Left ventricle myocardium inferior (tissue), 1 donor: ENCODE measurements at regions not wholly inside any gene's neighbourhood (a gene's known extent, or its start where the extent isn't known, plus 50 kb on each side); places are given as distances from the start of the nearest gene placed in this dataset.
A peak's percentile ranks its signal among the peaks of the same experiment; 100 is the strongest.

Source experiments
- DNase-seq: peaks from one replicate; pipeline ENCODE4 v3.0.0-alpha.2; 2020
- H3K27ac ChIP-seq: fragments of 200-600 bp; replicated peaks from 2 replicates; pipeline ENCODE4 v1.8.0; 2021
- H3K27me3 ChIP-seq: fragments of 200-600 bp; 2 replicates; pipeline ENCODE4 v1.8.0; 2021; ENCODE audit warnings: low read depth
- H3K36me3 ChIP-seq: fragments of 200-600 bp; 2 replicates; pipeline ENCODE4 v1.8.0; 2021
- H3K4me1 ChIP-seq: fragments of 200-600 bp; 2 replicates; pipeline ENCODE4 v1.8.0; 2021
- H3K4me3 ChIP-seq: fragments of 200-600 bp; 2 replicates; pipeline ENCODE4 v1.8.0; 2021; ENCODE audit warnings: mild to moderate bottlenecking, moderate library complexity
- H3K9me3 ChIP-seq: fragments of 200-600 bp; replicated peaks from 2 replicates; pipeline ENCODE4 v1.8.0; 2021
- intact Hi-C: fragments of 100-400 bp; cut with micrococcal nuclease; formaldehyde crosslinking; loops from one replicate; pipeline ENCODE4 v1.11.0; 2022
- TF ChIP-seq, protein P1 (sequence below): fragments of 200-600 bp; IDR thresholded peaks from 2 replicates; pipeline ENCODE4 v1.8.0; 2021; ENCODE audit warnings: antibody characterized with exemption, mild to moderate bottlenecking, borderline replicate concordance
- donor health status: DM: no; HTN: yes; CAD: no; lungs with severe emphysema.

DNA sequence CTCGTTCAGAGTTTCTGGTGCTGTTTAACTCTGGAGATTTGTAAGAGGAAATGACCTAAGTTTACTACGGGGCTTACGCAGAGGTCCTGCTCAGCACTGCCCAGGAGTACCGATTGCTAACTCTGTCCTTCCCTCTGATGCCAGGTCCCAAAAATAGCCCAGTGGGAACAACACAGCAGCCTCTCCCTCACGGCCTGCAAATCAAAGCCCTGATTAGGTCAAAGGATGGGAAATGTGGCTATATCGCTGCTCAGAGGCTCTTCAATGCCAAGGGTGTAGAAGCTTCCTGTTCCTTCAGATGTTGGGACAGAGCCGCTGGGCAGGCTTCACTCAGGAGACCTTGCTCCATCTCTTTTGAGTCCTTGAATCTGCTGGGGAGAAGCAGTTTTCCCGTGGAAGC is 174.2 kb upstream of the KCNJ16 start:
- intact Hi-C loops: no loop called here
- DNase-seq: no peak

DNA sequence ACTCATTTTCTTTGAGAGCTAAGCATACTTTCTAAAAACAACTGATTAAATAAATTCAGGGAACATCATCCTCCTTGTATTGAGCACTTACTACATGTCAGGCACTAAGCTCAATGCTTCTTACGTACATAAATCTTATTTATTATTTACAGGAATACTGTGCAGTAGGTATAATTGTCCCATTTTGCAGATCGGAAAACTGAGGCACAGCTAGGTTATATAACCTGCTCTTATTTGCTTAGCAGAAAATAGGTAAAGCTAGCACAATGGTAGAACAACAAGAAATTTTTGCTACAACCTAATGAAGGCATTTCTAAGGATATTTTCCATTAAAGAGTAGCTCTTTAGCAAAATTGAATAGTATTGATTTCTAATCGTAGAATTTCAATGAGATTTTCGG is 168.7 kb upstream of the KCNJ16 start:
- no peaks in the 10 kb centered on the region for H3K27me3 ChIP-seq
- no peaks in the 10 kb centered on the region for H3K36me3 ChIP-seq
- H3K4me3 ChIP-seq: no peak overlapping the region
- intact Hi-C loops: no loop called here
- DNase-seq: no peak
- peaks cover 10% of the 10 kb centered on the region for H3K4me1 ChIP-seq
- no peaks in the 10 kb centered on the region for H3K9me3 ChIP-seq
- no peak overlapping the region for H3K27ac ChIP-seq
- TF ChIP-seq, protein P1, sequence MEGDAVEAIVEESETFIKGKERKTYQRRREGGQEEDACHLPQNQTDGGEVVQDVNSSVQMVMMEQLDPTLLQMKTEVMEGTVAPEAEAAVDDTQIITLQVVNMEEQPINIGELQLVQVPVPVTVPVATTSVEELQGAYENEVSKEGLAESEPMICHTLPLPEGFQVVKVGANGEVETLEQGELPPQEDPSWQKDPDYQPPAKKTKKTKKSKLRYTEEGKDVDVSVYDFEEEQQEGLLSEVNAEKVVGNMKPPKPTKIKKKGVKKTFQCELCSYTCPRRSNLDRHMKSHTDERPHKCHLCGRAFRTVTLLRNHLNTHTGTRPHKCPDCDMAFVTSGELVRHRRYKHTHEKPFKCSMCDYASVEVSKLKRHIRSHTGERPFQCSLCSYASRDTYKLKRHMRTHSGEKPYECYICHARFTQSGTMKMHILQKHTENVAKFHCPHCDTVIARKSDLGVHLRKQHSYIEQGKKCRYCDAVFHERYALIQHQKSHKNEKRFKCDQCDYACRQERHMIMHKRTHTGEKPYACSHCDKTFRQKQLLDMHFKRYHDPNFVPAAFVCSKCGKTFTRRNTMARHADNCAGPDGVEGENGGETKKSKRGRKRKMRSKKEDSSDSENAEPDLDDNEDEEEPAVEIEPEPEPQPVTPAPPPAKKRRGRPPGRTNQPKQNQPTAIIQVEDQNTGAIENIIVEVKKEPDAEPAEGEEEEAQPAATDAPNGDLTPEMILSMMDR: no peak

More for the DNA sequence above, 174.2 kb upstream of the KCNJ16 start:
- Histone ChIP-seq H3K9me3 (no peaks in the 10 kb centered on the region), H3K4me3 (no peak overlapping the region), H3K36me3 (no peaks in the 10 kb centered on the region), H3K27me3 (no peaks in the 10 kb centered on the region), H3K4me1 (peaks cover 11% of the 10 kb centered on the region), H3K27ac (peak overlapping the region; percentile 69)
- TF ChIP-seq, protein P1: no peak

DNA sequence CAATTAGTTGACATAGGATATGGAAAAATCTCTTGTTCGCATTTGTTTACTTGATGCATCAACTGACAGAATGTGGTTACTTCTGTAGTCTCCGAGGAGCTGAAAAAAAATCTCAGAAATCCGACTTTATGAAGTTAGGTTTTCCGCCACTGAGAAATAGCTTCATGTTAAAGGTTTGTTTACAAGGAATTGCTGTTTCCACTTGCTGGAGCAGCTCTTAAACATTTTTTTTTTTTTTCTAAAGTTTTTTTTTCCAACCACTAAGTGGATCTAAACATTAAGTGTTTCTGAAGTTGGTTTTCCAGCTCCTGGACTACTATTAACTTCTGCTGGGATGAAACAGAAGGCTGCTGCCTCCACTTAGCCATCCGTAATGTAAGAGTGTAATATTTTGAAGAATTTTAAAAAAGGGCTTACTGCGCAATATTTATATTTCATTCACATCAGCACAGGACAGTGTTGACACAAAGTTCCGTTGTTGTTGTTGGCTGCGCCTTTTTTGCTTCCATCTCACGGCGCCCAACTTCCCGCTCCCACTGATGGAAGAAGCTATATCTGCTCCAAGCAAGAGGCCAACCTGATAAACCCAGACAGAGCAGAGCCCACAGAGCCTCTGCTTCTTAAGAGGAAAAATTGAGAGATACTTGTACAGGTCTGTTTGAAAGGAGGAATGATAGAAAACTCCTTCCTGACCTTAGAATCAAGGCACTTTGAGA is 167.7 kb upstream of the KCNJ16 start:
- peaks cover 9% of the 10 kb centered on the region for H3K4me1 ChIP-seq
- H3K36me3 ChIP-seq: no peaks in the 10 kb centered on the region
- no peak overlapping the region for H3K27ac ChIP-seq
- no peak overlapping the region for H3K4me3 ChIP-seq
- H3K27me3 ChIP-seq: no peaks in the 10 kb centered on the region
- intact Hi-C loops: no loop called here
- no peak for DNase-seq
- H3K9me3 ChIP-seq: no peaks in the 10 kb centered on the region
- TF ChIP-seq, protein P1: no peak

DNA sequence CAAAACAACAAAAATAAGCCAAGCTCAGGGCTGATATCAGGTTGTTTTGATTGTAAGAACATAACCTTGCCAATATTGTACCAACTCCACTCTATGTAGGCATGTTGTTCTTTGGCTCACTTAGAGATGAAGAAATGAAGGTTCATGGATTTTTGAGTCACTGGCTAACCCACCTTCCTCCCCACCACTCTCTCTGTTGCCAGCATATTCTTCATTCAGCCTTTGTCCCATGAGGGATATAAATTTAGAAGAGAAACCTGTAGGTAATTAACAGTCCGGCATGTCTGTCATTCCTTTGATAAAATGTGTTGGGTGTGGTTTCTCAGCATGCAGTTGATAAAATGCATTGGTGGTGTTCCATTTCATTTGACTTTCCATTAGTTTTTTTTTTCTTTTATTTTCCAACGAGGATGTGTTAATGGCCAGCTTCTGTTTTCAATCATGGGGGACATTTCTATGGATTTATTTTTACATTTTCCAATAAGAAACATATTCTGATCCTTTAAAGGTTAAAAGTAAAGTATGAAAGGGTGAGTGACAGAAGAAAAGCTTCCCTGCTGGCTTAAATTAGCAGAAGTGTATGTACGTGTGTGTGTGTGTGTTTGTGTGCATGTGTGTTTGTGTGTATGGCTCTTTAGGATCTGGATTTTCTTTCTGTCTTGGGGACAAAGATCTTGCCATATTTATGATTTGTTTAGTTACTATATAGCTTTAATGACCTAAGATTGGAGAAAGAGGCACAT is 166.2 kb upstream of the KCNJ16 start:
- H3K4me3 ChIP-seq: no peak overlapping the region
- no peak overlapping the region for H3K27ac ChIP-seq
- no peak for DNase-seq
- TF ChIP-seq, protein P1: no peak
- intact Hi-C loops: no loop called here
- H3K36me3 ChIP-seq: no peaks in the 10 kb centered on the region
- H3K9me3 ChIP-seq: no peaks in the 10 kb centered on the region
- no peaks in the 10 kb centered on the region for H3K27me3 ChIP-seq
- peaks cover 9% of the 10 kb centered on the region for H3K4me1 ChIP-seq

DNA sequence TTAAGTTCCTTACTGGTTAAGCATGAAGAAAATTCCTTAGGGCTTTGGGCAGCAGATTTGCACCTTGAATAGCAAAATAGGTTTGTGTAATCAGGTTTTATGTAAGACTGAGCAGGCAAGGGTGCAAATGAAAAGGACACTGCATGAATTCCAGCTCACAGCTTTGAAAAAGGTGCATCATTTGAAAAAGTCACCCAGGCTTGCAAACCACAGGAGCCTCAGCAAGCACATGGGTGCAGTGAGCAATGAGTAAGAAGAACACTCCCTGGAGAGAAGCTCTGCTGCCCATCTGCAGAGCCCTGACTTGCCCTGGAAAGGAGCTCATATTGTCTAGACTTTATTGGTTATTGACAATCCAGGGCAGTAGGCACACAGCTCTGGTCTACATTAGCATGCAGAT is 165.6 kb upstream of the KCNJ16 start:
- no peaks in the 10 kb centered on the region for H3K36me3 ChIP-seq
- TF ChIP-seq, protein P1: no peak
- no peak overlapping the region for H3K4me3 ChIP-seq
- H3K4me1 ChIP-seq: peaks cover 9% of the 10 kb centered on the region
- no peak overlapping the region for H3K27ac ChIP-seq
- no peak for DNase-seq
- intact Hi-C loops: no loop called here
- H3K27me3 ChIP-seq: no peaks in the 10 kb centered on the region
- H3K9me3 ChIP-seq: no peaks in the 10 kb centered on the region
